ENCODE measurements at regions not wholly inside any gene's neighbourhood (a gene's known extent, or its start where the extent isn't known, plus 50 kb on each side); places are given as distances from the start of the nearest gene placed in this dataset.

DNA sequence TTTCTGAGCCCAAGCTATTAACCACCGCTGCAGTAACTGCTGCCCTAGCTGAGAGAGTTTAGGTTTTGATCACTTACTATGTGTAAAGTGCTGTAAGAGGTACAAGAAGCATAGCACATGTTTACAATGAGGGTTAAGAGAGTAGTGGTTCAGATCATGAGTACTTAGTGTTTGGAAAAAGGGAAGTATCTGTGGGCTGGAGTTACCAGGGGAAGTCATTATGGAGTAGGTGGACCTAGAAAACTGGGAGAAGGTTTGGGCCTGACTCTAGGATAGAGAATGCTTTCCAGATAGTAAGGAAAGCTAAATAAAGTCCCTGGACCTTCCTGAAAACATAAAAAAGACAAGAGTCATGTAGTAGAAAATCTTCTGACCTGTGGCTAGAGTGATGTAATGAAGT is 149.6 kb upstream of the PLXNA2 start:
- Histone ChIP-seq H3K9me3 (ENCODE audit: insufficient read depth, low read depth, low read length) (no peaks in the 10 kb centered on the region), H3K36me3 (ENCODE audit: insufficient read depth, low read length) (no peaks in the 10 kb centered on the region)
- no peak for TF ChIP-seq EZH2phosphoT487 (IDR thresholded peaks at IDR 0.05; ENCODE audit: borderline replicate concordance)
- TF ChIP-seq, protein P1, sequence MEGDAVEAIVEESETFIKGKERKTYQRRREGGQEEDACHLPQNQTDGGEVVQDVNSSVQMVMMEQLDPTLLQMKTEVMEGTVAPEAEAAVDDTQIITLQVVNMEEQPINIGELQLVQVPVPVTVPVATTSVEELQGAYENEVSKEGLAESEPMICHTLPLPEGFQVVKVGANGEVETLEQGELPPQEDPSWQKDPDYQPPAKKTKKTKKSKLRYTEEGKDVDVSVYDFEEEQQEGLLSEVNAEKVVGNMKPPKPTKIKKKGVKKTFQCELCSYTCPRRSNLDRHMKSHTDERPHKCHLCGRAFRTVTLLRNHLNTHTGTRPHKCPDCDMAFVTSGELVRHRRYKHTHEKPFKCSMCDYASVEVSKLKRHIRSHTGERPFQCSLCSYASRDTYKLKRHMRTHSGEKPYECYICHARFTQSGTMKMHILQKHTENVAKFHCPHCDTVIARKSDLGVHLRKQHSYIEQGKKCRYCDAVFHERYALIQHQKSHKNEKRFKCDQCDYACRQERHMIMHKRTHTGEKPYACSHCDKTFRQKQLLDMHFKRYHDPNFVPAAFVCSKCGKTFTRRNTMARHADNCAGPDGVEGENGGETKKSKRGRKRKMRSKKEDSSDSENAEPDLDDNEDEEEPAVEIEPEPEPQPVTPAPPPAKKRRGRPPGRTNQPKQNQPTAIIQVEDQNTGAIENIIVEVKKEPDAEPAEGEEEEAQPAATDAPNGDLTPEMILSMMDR (conservative IDR thresholded peaks at IDR 0.05; ENCODE audit: low read length) = no peak

DNA sequence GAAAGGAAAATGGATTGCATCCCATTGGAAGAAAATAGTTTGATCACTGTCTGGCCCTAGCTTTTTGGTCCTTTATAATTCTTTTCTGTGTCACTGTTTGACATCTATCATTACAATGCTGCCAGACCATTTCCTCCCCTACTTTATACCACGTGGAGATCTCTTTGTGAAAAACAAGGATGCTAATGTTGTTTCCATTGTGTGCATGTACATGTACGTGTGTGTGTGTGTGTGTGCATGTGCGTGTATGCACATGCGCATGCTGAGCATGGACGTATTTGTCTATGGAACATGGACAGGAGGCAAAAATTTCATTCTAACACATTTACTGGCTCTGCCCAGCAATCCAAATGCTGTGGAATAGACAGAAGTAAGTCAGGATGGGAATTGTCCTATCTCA is 153.1 kb upstream of the PLXNA2 start:
- H3F3A ChIP-seq (ENCODE audit: low read depth) = no peaks in the 10 kb centered on the region
- no peak overlapping the region for H3K4me3 ChIP-seq (ENCODE audit: low read length, poor library complexity, severe bottlenecking)
- H3K4me1 ChIP-seq (ENCODE audit: insufficient read depth, low read length, poor library complexity, severe bottlenecking) = no peaks in the 10 kb centered on the region
- H3K79me2 ChIP-seq (ENCODE audit: insufficient read depth, low read length) = no peaks in the 10 kb centered on the region
- H3K36me3 ChIP-seq (ENCODE audit: insufficient read depth, low read length) = no peaks in the 10 kb centered on the region
- no peak for TF ChIP-seq EZH2phosphoT487 (IDR thresholded peaks at IDR 0.05; ENCODE audit: borderline replicate concordance)
- TF ChIP-seq, protein P1 (conservative IDR thresholded peaks at IDR 0.05; ENCODE audit: low read length) = no peak
- H3K4me2 ChIP-seq (ENCODE audit: low read depth, low read length, poor library complexity, severe bottlenecking) = no peak overlapping the region
- no peaks in the 10 kb centered on the region for H4K20me1 ChIP-seq (ENCODE audit: insufficient read depth, low read length, poor library complexity, severe bottlenecking)
- H2AFZ ChIP-seq (ENCODE audit: low read length) = no peak overlapping the region
- H3K9me2 ChIP-seq (replicated peaks; ENCODE audit: low read depth, low read length) = no peaks in the 10 kb centered on the region
- no peak overlapping the region for H3K9ac ChIP-seq (ENCODE audit: low read depth, low read length, poor library complexity, severe bottlenecking)
- no peaks in the 10 kb centered on the region for H3K27me3 ChIP-seq (ENCODE audit: insufficient read depth, low read length, poor library complexity, severe bottlenecking)
- no peaks in the 10 kb centered on the region for H3K9me3 ChIP-seq (ENCODE audit: insufficient read depth, low read depth, low read length)

More for the DNA sequence above, 149.6 kb upstream of the PLXNA2 start:
- Histone ChIP-seq H2AFZ (ENCODE audit: low read length) (no peak overlapping the region), H3K9ac (ENCODE audit: low read depth, low read length, poor library complexity, severe bottlenecking) (no peak overlapping the region), H3K4me3 (ENCODE audit: low read length, poor library complexity, severe bottlenecking) (no peak overlapping the region), H3K27me3 (ENCODE audit: insufficient read depth, low read length, poor library complexity, severe bottlenecking) (no peaks in the 10 kb centered on the region), H3K79me2 (ENCODE audit: insufficient read depth, low read length) (no peaks in the 10 kb centered on the region), H3F3A (ENCODE audit: low read depth) (no peaks in the 10 kb centered on the region), H3K4me1 (ENCODE audit: insufficient read depth, low read length, poor library complexity, severe bottlenecking) (no peaks in the 10 kb centered on the region), H3K9me2 (replicated peaks; ENCODE audit: low read depth, low read length) (no peaks in the 10 kb centered on the region), H4K20me1 (ENCODE audit: insufficient read depth, low read length, poor library complexity, severe bottlenecking) (no peaks in the 10 kb centered on the region), H3K4me2 (ENCODE audit: low read depth, low read length, poor library complexity, severe bottlenecking) (no peak overlapping the region)

DNA sequence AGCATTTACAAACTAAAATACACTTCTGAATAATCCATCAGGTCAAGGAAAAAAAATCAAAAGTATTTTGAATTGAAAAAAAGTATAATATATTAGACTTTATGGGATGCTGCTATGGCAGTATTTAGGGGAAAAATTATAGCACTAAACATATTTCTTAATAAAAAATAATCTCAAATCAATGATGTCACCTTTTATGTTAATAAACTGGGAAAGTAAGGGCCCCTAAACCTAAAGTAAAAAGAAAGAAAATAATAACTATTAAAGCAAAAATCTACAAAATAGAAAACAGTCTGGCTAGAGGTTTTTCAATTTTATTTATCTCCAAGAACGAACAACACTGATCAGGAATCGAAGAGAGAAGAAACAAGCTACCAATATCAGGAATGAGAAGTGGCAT is 160.8 kb upstream of the PLXNA2 start:
- Histone ChIP-seq H3K9me2 (replicated peaks; ENCODE audit: low read depth, low read length) (no peaks in the 10 kb centered on the region), H4K20me1 (ENCODE audit: insufficient read depth, low read length, poor library complexity, severe bottlenecking) (no peaks in the 10 kb centered on the region), H3F3A (ENCODE audit: low read depth) (no peaks in the 10 kb centered on the region), H2AFZ (ENCODE audit: low read length) (no peak overlapping the region), H3K9me3 (ENCODE audit: insufficient read depth, low read depth, low read length) (no peaks in the 10 kb centered on the region), H3K4me2 (ENCODE audit: low read depth, low read length, poor library complexity, severe bottlenecking) (no peak overlapping the region), H3K9ac (ENCODE audit: low read depth, low read length, poor library complexity, severe bottlenecking) (no peak overlapping the region), H3K79me2 (ENCODE audit: insufficient read depth, low read length) (no peaks in the 10 kb centered on the region), H3K4me3 (ENCODE audit: low read length, poor library complexity, severe bottlenecking) (no peak overlapping the region), H3K36me3 (ENCODE audit: insufficient read depth, low read length) (no peaks in the 10 kb centered on the region), H3K27me3 (ENCODE audit: insufficient read depth, low read length, poor library complexity, severe bottlenecking) (no peaks in the 10 kb centered on the region), H3K4me1 (ENCODE audit: insufficient read depth, low read length, poor library complexity, severe bottlenecking) (no peaks in the 10 kb centered on the region)
- no peak for TF ChIP-seq EZH2phosphoT487 (IDR thresholded peaks at IDR 0.05; ENCODE audit: borderline replicate concordance)
- TF ChIP-seq, protein P1 (conservative IDR thresholded peaks at IDR 0.05; ENCODE audit: low read length) = no peak

Measured in Loucy (cell line).